ENCODE measurements at regions not wholly inside any gene's neighbourhood (a gene's known extent, or its start where the extent isn't known, plus 50 kb on each side); places are given as distances from the start of the nearest gene placed in this dataset.

DNA sequence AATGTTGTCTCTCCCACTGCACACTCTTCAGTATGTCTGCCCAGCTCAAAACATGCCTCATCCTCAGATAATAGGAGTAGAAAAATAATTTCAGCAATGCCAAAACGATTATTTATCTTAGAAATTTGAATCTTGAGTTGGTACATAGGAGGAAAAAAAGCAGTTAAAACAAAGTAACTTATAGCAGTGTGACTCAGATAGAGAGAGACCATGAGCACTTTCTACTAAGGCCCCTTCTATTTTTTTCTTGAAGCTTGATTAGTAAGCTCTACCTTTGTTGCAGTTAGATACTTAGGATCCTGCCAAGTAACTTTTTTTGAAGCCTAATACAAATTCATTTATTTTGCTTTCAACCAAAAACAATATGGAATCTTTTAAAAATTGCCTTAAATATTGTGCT, 212.3 kb downstream of the MAD2L1 start:
- TF ChIP-seq CTCF (IDR thresholded peaks at IDR 0.05; ENCODE audit: low read depth, low read length) (no peak), EZH2phosphoT487 (IDR thresholded peaks at IDR 0.05; ENCODE audit: low read depth) (no peak)

Data from OCI-LY3 (cell line).